Smooth muscle cell (in vitro differentiated cells): ENCODE measurements at regions not wholly inside any gene's neighbourhood (a gene's known extent, or its start where the extent isn't known, plus 50 kb on each side); places are given as distances from the start of the nearest gene placed in this dataset.
A peak's percentile ranks its signal among the peaks of the same experiment; 100 is the strongest.
"Not testable (repeated sequence)": the region's sequence is repeated elsewhere in the genome, so short reads cannot be mapped to it uniquely, and the experiment has no call there.

Source experiments
- DNase-seq: peaks from one replicate; lab custom pipeline; 2025; ENCODE audit not compliant: unreplicated experiment; lab: John Stamatoyannopoulos, UW
- H2AFZ ChIP-seq: fragments of 200-600 bp; sonication (generic); 2 replicates; pipeline ENCODE4 v1.6.0; 2016; ENCODE audit warnings: antibody characterized with exemption, low read depth, mild to moderate bottlenecking
- H3F3A ChIP-seq: fragments of 200-600 bp; sonication (generic); 2 replicates; pipeline ENCODE4 v1.6.0; 2017; ENCODE audit warnings: antibody characterized with exemption, low read depth
- H3K27ac ChIP-seq: fragments of 200-600 bp; sonication (generic); 2 replicates; pipeline ENCODE4 v1.5.1; 2016; ENCODE audit warnings: low read depth, mild to moderate bottlenecking
- H3K27me3 ChIP-seq: fragments of 200-600 bp; sonication (generic); 2 replicates; pipeline ENCODE4 v1.6.1; 2016; ENCODE audit warnings: low read depth, mild to moderate bottlenecking
- H3K36me3 ChIP-seq: fragments of 200-600 bp; sonication (generic); 2 replicates; pipeline ENCODE4 v1.5.1; 2016; ENCODE audit warnings: low read depth
- H3K4me1 ChIP-seq: fragments of 200-600 bp; sonication (generic); 2 replicates; pipeline ENCODE4 v1.5.1; 2016; ENCODE audit warnings: low read depth
- H3K4me2 ChIP-seq: fragments of 200-600 bp; sonication (generic); 2 replicates; pipeline ENCODE4 v1.6.0; 2016; ENCODE audit warnings: mild to moderate bottlenecking
- H3K4me3 ChIP-seq: fragments of 200-600 bp; sonication (generic); 2 replicates; pipeline ENCODE4 v1.5.1; 2016; ENCODE audit warnings: mild to moderate bottlenecking
- H3K79me2 ChIP-seq: fragments of 200-600 bp; sonication (generic); 2 replicates; pipeline ENCODE4 v1.6.0; 2016; ENCODE audit warnings: low read depth, mild to moderate bottlenecking
- H3K9ac ChIP-seq: fragments of 200-600 bp; sonication (generic); 2 replicates; pipeline ENCODE4 v1.6.0; 2016; ENCODE audit warnings: low read depth
- H3K9me3 ChIP-seq: fragments of 200-600 bp; sonication (generic); replicated peaks from 2 replicates; pipeline ENCODE4 v1.5.1; 2016; ENCODE audit warnings: low read depth
- H4K20me1 ChIP-seq: fragments of 200-600 bp; sonication (generic); 2 replicates; pipeline ENCODE4 v1.6.0; 2016; ENCODE audit warnings: low read depth
- WGBS: methylation state at CpG from one replicate; pipeline ENCODE4 v1.1.7; 2016; ENCODE audit warnings: low lambda C conversion rate; 5-methylcytosine and 5-hydroxymethylcytosine counted together
- TF ChIP-seq, protein P1 (sequence below): fragments of 200-600 bp; sonication (generic); IDR thresholded peaks from 2 replicates; pipeline ENCODE4 v1.5.1; 2017; ENCODE audit warnings: borderline replicate concordance, mild to moderate bottlenecking, antibody characterized with exemption; ENCODE audit not compliant: insufficient read depth, poor library complexity, severe bottlenecking

DNA sequence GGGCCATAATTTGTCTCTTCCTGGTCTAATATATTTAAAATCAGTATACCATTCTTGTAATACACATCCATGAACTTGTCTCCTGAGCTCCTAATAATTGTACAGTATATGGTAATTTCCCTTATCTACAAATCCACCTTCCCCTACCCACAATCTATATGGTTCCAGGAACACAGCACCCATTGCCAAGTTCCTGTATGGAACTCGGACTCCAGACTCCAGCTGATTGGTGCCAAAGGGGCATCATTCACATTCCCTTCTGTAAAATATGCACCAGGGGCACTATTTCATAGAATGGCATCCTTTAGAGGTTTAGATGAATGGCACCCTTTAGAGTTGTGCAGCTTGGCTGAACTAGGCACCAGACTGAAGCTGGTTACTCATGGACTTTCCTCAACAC, 58.8 kb upstream of the ZSWIM5 start:
- TF ChIP-seq, protein P1, sequence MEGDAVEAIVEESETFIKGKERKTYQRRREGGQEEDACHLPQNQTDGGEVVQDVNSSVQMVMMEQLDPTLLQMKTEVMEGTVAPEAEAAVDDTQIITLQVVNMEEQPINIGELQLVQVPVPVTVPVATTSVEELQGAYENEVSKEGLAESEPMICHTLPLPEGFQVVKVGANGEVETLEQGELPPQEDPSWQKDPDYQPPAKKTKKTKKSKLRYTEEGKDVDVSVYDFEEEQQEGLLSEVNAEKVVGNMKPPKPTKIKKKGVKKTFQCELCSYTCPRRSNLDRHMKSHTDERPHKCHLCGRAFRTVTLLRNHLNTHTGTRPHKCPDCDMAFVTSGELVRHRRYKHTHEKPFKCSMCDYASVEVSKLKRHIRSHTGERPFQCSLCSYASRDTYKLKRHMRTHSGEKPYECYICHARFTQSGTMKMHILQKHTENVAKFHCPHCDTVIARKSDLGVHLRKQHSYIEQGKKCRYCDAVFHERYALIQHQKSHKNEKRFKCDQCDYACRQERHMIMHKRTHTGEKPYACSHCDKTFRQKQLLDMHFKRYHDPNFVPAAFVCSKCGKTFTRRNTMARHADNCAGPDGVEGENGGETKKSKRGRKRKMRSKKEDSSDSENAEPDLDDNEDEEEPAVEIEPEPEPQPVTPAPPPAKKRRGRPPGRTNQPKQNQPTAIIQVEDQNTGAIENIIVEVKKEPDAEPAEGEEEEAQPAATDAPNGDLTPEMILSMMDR = no peak
- 89% methylated on average over 1 of the region's 1 CpG for WGBS
- Histone ChIP-seq H3K4me3 (no peak overlapping the region), H2AFZ (no peak overlapping the region), H3K4me2 (no peak overlapping the region), H3K36me3 (no peaks in the 10 kb centered on the region), H3K27ac (no peak overlapping the region), H3F3A (no peaks in the 10 kb centered on the region), H3K27me3 (no peaks in the 10 kb centered on the region), H3K9ac (no peak overlapping the region), H3K4me1 (no peaks in the 10 kb centered on the region), H3K79me2 (no peaks in the 10 kb centered on the region), H4K20me1 (no peaks in the 10 kb centered on the region), H3K9me3 (peaks cover 4% of the 10 kb centered on the region)
- DNase-seq = no peak

DNA sequence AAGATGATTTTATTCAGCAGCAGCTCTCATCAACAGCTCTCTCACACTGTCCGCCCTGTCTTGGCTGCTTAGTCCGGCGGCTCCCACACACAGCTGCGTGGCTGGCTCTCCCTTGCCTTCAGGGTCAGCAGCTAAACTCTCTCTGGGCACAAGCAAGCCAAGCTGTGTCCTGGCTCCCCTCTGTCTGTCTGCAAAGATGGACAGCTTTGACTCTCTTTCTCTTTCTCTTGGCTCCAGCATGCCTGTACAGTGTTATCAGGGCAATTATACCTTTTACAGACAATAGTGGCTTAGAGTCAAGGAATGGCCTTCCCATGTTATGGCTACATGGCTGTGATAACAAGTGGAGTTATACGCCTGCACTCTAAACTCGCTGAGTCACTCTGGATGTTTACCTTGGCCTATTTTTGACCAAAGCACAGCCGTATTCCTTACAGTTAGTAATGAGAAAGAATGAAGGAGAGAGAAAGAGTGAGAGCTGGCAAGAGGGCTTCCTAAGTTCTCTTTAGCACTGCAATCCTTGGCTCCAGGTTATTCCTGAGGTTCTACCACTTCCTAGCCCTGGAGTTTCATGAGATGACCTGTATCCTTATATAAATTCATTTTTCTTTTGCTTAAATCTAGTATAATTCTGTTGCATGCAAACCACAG, 59.9 kb upstream of the ZSWIM5 start:
- Histone ChIP-seq H3K4me1 (no peaks in the 10 kb centered on the region), H3K79me2 (no peaks in the 10 kb centered on the region), H3K27ac (peak overlapping the region; percentile 19), H3K4me3 (no peak overlapping the region), H3K9me3 (peaks cover 4% of the 10 kb centered on the region), H2AFZ (no peak overlapping the region), H4K20me1 (no peaks in the 10 kb centered on the region), H3K27me3 (no peaks in the 10 kb centered on the region), H3K36me3 (no peaks in the 10 kb centered on the region), H3K4me2 (peak overlapping the region; percentile 8), H3K9ac (no peak overlapping the region), H3F3A (no peaks in the 10 kb centered on the region)
- 74% methylated on average over 7 of the region's 7 CpGs for WGBS
- DNase-seq = no peak
- TF ChIP-seq, protein P1 = no peak

DNA sequence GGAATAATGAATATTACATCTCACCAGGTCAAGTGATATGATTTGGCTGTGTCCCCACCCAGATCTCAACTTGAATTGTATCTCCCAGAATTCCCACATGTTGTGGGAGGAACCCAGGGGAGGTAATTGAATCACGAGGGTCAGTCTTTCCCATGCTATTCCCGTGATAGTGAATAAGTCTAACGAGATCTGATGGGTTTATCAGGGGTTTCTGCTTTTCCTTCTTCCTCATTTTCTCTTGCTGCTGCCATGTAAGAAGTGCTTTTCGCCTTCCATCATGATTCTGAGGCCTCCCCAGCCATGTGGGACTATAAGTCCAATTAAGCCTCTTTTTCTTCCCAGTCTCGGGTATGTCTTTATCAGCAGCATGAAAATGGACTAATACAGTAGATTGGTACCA, 58.4 kb upstream of the HPDL start:
- H3K27ac ChIP-seq, H3K36me3 ChIP-seq, H2AFZ ChIP-seq, H3K9me3 ChIP-seq, H3K4me3 ChIP-seq, H3F3A ChIP-seq, H3K27me3 ChIP-seq, H3K9ac ChIP-seq, H3K79me2 ChIP-seq, H3K4me2 ChIP-seq, DNase-seq, H4K20me1 ChIP-seq, H3K4me1 ChIP-seq: not testable (repeated sequence)
- 82% methylated on average over 5 of the region's 5 CpGs for WGBS

DNA sequence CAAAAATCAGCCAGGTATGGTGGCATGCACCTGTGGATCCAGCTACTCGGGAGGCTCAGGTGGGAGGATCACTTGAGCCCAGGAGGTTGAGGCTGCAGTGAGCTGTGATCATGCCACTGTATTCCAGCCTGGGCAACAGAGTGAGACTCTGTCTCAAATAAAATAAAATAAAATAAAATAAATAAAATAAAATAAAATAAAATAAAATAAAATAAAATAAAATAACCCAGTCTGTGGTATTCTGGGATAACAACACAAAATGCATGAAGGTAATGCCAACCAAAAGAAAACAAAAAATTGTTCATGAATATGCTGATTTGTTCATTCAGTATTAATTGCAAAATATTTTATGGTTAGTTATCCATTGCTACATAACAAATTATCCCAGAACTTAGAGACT, 54.4 kb upstream of the HPDL start:
- not testable (repeated sequence) for H3K27me3 ChIP-seq, H3K9ac ChIP-seq, H2AFZ ChIP-seq, H3K4me3 ChIP-seq, H3K9me3 ChIP-seq, H3K27ac ChIP-seq, DNase-seq, H3K4me1 ChIP-seq, H3F3A ChIP-seq, H3K79me2 ChIP-seq, H3K36me3 ChIP-seq, H3K4me2 ChIP-seq, H4K20me1 ChIP-seq
- WGBS = 94% methylated on average over 1 of the region's 1 CpG

DNA sequence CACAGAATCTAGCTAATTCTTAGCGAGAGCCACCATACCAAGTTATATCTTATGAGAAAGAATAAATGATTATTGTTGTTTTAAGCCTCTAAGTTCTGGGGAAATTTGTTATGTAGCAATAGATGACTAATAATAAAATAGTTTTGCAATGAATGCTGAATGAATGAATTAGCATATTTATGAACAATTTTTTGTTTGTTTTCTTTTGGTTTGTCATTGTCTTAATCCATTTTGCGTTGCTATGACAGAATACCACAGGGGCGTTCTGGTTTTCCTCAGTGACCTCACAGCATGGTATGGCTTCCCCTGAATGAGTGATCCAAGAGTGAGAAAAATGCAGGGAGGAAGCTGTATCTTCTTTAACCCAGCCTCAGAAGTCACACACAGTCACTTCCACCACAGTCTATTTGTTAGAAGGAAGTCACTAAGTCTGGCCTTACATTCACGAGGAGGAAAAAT, 53.8 kb upstream of the HPDL start:
- H3K4me1 ChIP-seq = no peaks in the 10 kb centered on the region
- H3K27ac ChIP-seq = no peak overlapping the region
- H2AFZ ChIP-seq = no peak overlapping the region
- H3K9me3 ChIP-seq = no peaks in the 10 kb centered on the region
- no peak overlapping the region for H3K4me2 ChIP-seq
- H3F3A ChIP-seq = no peaks in the 10 kb centered on the region
- H3K4me3 ChIP-seq = no peak overlapping the region
- WGBS = 78% methylated on average over 4 of the region's 4 CpGs
- no peaks in the 10 kb centered on the region for H3K27me3 ChIP-seq
- TF ChIP-seq, protein P1 = no peak
- no peak overlapping the region for H3K9ac ChIP-seq
- H3K36me3 ChIP-seq = no peaks in the 10 kb centered on the region
- DNase-seq = no peak
- no peaks in the 10 kb centered on the region for H3K79me2 ChIP-seq
- H4K20me1 ChIP-seq = no peaks in the 10 kb centered on the region
